Activated CD8-positive, alpha-beta T cell treated with anti-CD3 and anti-CD28 coated beads for 36 hours (primary cell): ENCODE measurements at regions not wholly inside any gene's neighbourhood (a gene's known extent, or its start where the extent isn't known, plus 50 kb on each side); places are given as distances from the start of the nearest gene placed in this dataset.

ENCODE experiments used
- ATAC-seq: fragments of 200-7000 bp; cut with Tn5 transposase; one replicate; pipeline ENCODE4 v1.10.0; 2021; ENCODE audit warnings: mild to moderate bottlenecking, moderate library complexity
- CTCF ChIA-PET: fragments of 350-600 bp; sonication (Branson Sonifier 250); formaldehyde crosslinking; loops from one replicate; lab custom pipeline; 2021; ENCODE audit warnings: antibody characterized with exemption; lab: Charles Lee
- POLR2A ChIA-PET: fragments of 350-600 bp; sonication (Branson Sonifier 250); formaldehyde crosslinking; loops from one replicate; lab custom pipeline; 2021; ENCODE audit warnings: antibody characterized with exemption; lab: Charles Lee
- DNase-seq: peaks from one replicate; pipeline ENCODE4 v3.0.0-alpha.2; 2020
- H3K27ac Mint-ChIP-seq: one replicate; pipeline ENCODE4 v1.8.0; 2021; ENCODE audit warnings: mild to moderate bottlenecking, mixed read lengths
- H3K27me3 Mint-ChIP-seq: one replicate; pipeline ENCODE4 v1.8.0; 2021; ENCODE audit warnings: mixed read lengths
- H3K36me3 Mint-ChIP-seq: one replicate; pipeline ENCODE4 v1.8.0; 2021; ENCODE audit warnings: low read depth, mixed read lengths
- H3K4me1 Mint-ChIP-seq: one replicate; pipeline ENCODE4 v1.8.0; 2021; ENCODE audit warnings: low read depth, mixed read lengths
- H3K4me3 Mint-ChIP-seq: one replicate; pipeline ENCODE4 v1.8.0; 2021; ENCODE audit warnings: mild to moderate bottlenecking, moderate library complexity, mixed read lengths
- H3K9me3 Mint-ChIP-seq: one replicate; pipeline ENCODE4 v1.8.0; 2021; ENCODE audit warnings: mixed read lengths
- CTCF ChIP-seq: fragments of 200-600 bp; IDR thresholded peaks from one replicate; pipeline ENCODE4 v1.8.0; 2022; ENCODE audit warnings: antibody characterized with exemption, mild to moderate bottlenecking
- intact Hi-C: fragments of 100-400 bp; cut with micrococcal nuclease; formaldehyde crosslinking; loops from one replicate; pipeline ENCODE4 v1.10.0; 2022

- H3K36me3 Mint-ChIP-seq, result no peaks in the 10 kb centered on the region
- TF ChIP-seq CTCF, result no peak
- H3K4me3 Mint-ChIP-seq, result no peak overlapping the region
- no peak overlapping the region for H3K27ac Mint-ChIP-seq
- DNase-seq (no peak), ATAC-seq (no peak)
- no peaks in the 10 kb centered on the region for H3K4me1 Mint-ChIP-seq
- H3K9me3 Mint-ChIP-seq, result no peaks in the 10 kb centered on the region
- POLR2A ChIA-PET, result no interaction called here
- no peaks in the 10 kb centered on the region for H3K27me3 Mint-ChIP-seq
- intact Hi-C loops, result no loop called here
- CTCF ChIA-PET, result no interaction called here
These were observed 515.3 kb downstream of the EPHB1 start for GRCh38 chr3:135310317-135310716.

- intact Hi-C loops, result no loop called here
- DNase-seq, result no peak
- Mint-ChIP-seq H3K36me3 (no peaks in the 10 kb centered on the region), H3K4me3 (no peak overlapping the region), H3K4me1 (no peaks in the 10 kb centered on the region), H3K27ac (no peak overlapping the region), H3K9me3 (no peaks in the 10 kb centered on the region), H3K27me3 (no peaks in the 10 kb centered on the region)
- no peak for ATAC-seq
- TF ChIP-seq CTCF, result no peak
- ChIA-PET CTCF (no interaction called here), POLR2A (no interaction called here)
These were observed 516.6 kb downstream of the EPHB1 start for GRCh38 chr3:135311699-135312098.

GRCh38 chr3:135314237-135314636, 519.2 kb downstream of the EPHB1 start:
- CTCF ChIA-PET, result no interaction called here
- intact Hi-C loops, result no loop called here
- Mint-ChIP-seq H3K36me3 (no peaks in the 10 kb centered on the region), H3K4me1 (no peaks in the 10 kb centered on the region), H3K27me3 (no peaks in the 10 kb centered on the region), H3K9me3 (no peaks in the 10 kb centered on the region), H3K27ac (no peak overlapping the region), H3K4me3 (no peak overlapping the region)
- no peak for DNase-seq
- TF ChIP-seq CTCF, result no peak
- POLR2A ChIA-PET, result no interaction called here
- no peak for ATAC-seq

GRCh38 chr3:135324301-135324700, 529.2 kb downstream of the EPHB1 start:
- no peak overlapping the region for H3K4me3 Mint-ChIP-seq
- intact Hi-C loops, result no loop called here
- ATAC-seq, result no peak
- CTCF ChIA-PET, result interaction anchor here (0.7 kb wide), 1 partner anchor 32 kb away, joined by 3 read pairs; no protein-coding TSS in a partner anchor
- H3K36me3 Mint-ChIP-seq, result no peaks in the 10 kb centered on the region
- no peaks in the 10 kb centered on the region for H3K4me1 Mint-ChIP-seq
- POLR2A ChIA-PET, result no interaction called here
- DNase-seq, result no peak
- TF ChIP-seq CTCF, result no peak
- peaks cover 3% of the 10 kb centered on the region for H3K27me3 Mint-ChIP-seq
- H3K9me3 Mint-ChIP-seq, result peaks cover 3% of the 10 kb centered on the region
- no peak overlapping the region for H3K27ac Mint-ChIP-seq

GRCh38 chr3:135325096-135325495, 530.0 kb downstream of the EPHB1 start:
- ATAC-seq, result no peak
- no peaks in the 10 kb centered on the region for H3K4me1 Mint-ChIP-seq
- no peak overlapping the region for H3K27ac Mint-ChIP-seq
- no peak for TF ChIP-seq CTCF
- peaks cover 3% of the 10 kb centered on the region for H3K27me3 Mint-ChIP-seq
- ChIA-PET POLR2A (no interaction called here), CTCF (interaction anchor here (0.7 kb wide), 1 partner anchor 33 kb away, joined by 3 read pairs; no protein-coding TSS in a partner anchor)
- no peak for DNase-seq
- peaks cover 3% of the 10 kb centered on the region for H3K9me3 Mint-ChIP-seq
- no peak overlapping the region for H3K4me3 Mint-ChIP-seq
- H3K36me3 Mint-ChIP-seq, result no peaks in the 10 kb centered on the region
- intact Hi-C loops, result no loop called here
